ENCODE measurements at regions not wholly inside any gene's neighbourhood (a gene's known extent, or its start where the extent isn't known, plus 50 kb on each side); places are given as distances from the start of the nearest gene placed in this dataset.
"Not testable (repeated sequence)": the region's sequence is repeated elsewhere in the genome, so short reads cannot be mapped to it uniquely, and the experiment has no call there.

- Mint-ChIP-seq H3K27me3 (ENCODE audit: unreplicated experiment) (no peaks in the 10 kb centered on the region), H3K36me3 (ENCODE audit: unreplicated experiment) (no peaks in the 10 kb centered on the region), H3K4me1 (ENCODE audit: unreplicated experiment) (no peaks in the 10 kb centered on the region), H3K27ac (ENCODE audit: unreplicated experiment) (no peak overlapping the region), H3K4me3 (ENCODE audit: unreplicated experiment) (no peak overlapping the region), H3K9me3 (ENCODE audit: unreplicated experiment) (peaks cover 37% of the 10 kb centered on the region)
- DNase-seq (ENCODE audit: extremely low spot score, unreplicated experiment): no peak
- TF ChIP-seq CTCF (IDR thresholded peaks at IDR 0.05): no peak
Observed at GRCh38 chrX:93177930-93178329, 495.4 kb downstream of the NAP1L3 start.

- H3K4me3 Mint-ChIP-seq (ENCODE audit: unreplicated experiment): no peak overlapping the region
- no peaks in the 10 kb centered on the region for H3K36me3 Mint-ChIP-seq (ENCODE audit: unreplicated experiment)
- no peak for DNase-seq (ENCODE audit: extremely low spot score, unreplicated experiment)
- peaks cover 64% of the 10 kb centered on the region for H3K9me3 Mint-ChIP-seq (ENCODE audit: unreplicated experiment)
- TF ChIP-seq CTCF (IDR thresholded peaks at IDR 0.05): no peak
- no peaks in the 10 kb centered on the region for H3K27me3 Mint-ChIP-seq (ENCODE audit: unreplicated experiment)
- no peak overlapping the region for H3K27ac Mint-ChIP-seq (ENCODE audit: unreplicated experiment)
- no peaks in the 10 kb centered on the region for H3K4me1 Mint-ChIP-seq (ENCODE audit: unreplicated experiment)
Observed at GRCh38 chrX:93169771-93170170, 503.6 kb downstream of the NAP1L3 start.

- Mint-ChIP-seq H3K4me3 (ENCODE audit: unreplicated experiment) (no peak overlapping the region), H3K27me3 (ENCODE audit: unreplicated experiment) (no peaks in the 10 kb centered on the region), H3K4me1 (ENCODE audit: unreplicated experiment) (no peaks in the 10 kb centered on the region), H3K36me3 (ENCODE audit: unreplicated experiment) (no peaks in the 10 kb centered on the region), H3K27ac (ENCODE audit: unreplicated experiment) (no peak overlapping the region), H3K9me3 (ENCODE audit: unreplicated experiment) (peaks cover 24% of the 10 kb centered on the region)
- TF ChIP-seq CTCF (IDR thresholded peaks at IDR 0.05): no peak
- no peak for DNase-seq (ENCODE audit: extremely low spot score, unreplicated experiment)
Observed at GRCh38 chrX:93120805-93121204, 552.6 kb downstream of the NAP1L3 start.

- peaks cover 10% of the 10 kb centered on the region for H3K9me3 Mint-ChIP-seq (ENCODE audit: unreplicated experiment)
- H3K27ac Mint-ChIP-seq (ENCODE audit: unreplicated experiment); H3K4me1 Mint-ChIP-seq (ENCODE audit: unreplicated experiment); H3K27me3 Mint-ChIP-seq (ENCODE audit: unreplicated experiment); DNase-seq (ENCODE audit: extremely low spot score, unreplicated experiment); H3K36me3 Mint-ChIP-seq (ENCODE audit: unreplicated experiment); H3K4me3 Mint-ChIP-seq (ENCODE audit: unreplicated experiment): not testable (repeated sequence)
Observed at GRCh38 chrX:93103353-93104067, 569.9 kb downstream of the NAP1L3 start.

GRCh38 chrX:93095535-93095934 is 577.8 kb downstream of the NAP1L3 start:
- not testable (repeated sequence) for H3K27me3 Mint-ChIP-seq (ENCODE audit: unreplicated experiment); H3K27ac Mint-ChIP-seq (ENCODE audit: unreplicated experiment)

GRCh38 chrX:93078906-93079305 is 594.5 kb downstream of the NAP1L3 start:
- H3K27ac Mint-ChIP-seq (ENCODE audit: unreplicated experiment); H3K27me3 Mint-ChIP-seq (ENCODE audit: unreplicated experiment); H3K4me3 Mint-ChIP-seq (ENCODE audit: unreplicated experiment); H3K9me3 Mint-ChIP-seq (ENCODE audit: unreplicated experiment); H3K4me1 Mint-ChIP-seq (ENCODE audit: unreplicated experiment); DNase-seq (ENCODE audit: extremely low spot score, unreplicated experiment); H3K36me3 Mint-ChIP-seq (ENCODE audit: unreplicated experiment): not testable (repeated sequence)

More at GRCh38 chrX:93095535-93095934, 577.8 kb downstream of the NAP1L3 start:
- H3K4me3 Mint-ChIP-seq (ENCODE audit: unreplicated experiment); H3K9me3 Mint-ChIP-seq (ENCODE audit: unreplicated experiment); DNase-seq (ENCODE audit: extremely low spot score, unreplicated experiment); H3K4me1 Mint-ChIP-seq (ENCODE audit: unreplicated experiment); H3K36me3 Mint-ChIP-seq (ENCODE audit: unreplicated experiment): not testable (repeated sequence)

- not testable (repeated sequence) for H3K27ac Mint-ChIP-seq (ENCODE audit: unreplicated experiment); H3K4me1 Mint-ChIP-seq (ENCODE audit: unreplicated experiment); H3K9me3 Mint-ChIP-seq (ENCODE audit: unreplicated experiment); H3K4me3 Mint-ChIP-seq (ENCODE audit: unreplicated experiment); H3K27me3 Mint-ChIP-seq (ENCODE audit: unreplicated experiment); DNase-seq (ENCODE audit: extremely low spot score, unreplicated experiment); H3K36me3 Mint-ChIP-seq (ENCODE audit: unreplicated experiment)
Observed at GRCh38 chrX:93055264-93055663, 618.1 kb downstream of the NAP1L3 start.

- H3K4me3 Mint-ChIP-seq (ENCODE audit: unreplicated experiment); DNase-seq (ENCODE audit: extremely low spot score, unreplicated experiment); H3K27ac Mint-ChIP-seq (ENCODE audit: unreplicated experiment); H3K36me3 Mint-ChIP-seq (ENCODE audit: unreplicated experiment); H3K4me1 Mint-ChIP-seq (ENCODE audit: unreplicated experiment); H3K27me3 Mint-ChIP-seq (ENCODE audit: unreplicated experiment): not testable (repeated sequence)
- H3K9me3 Mint-ChIP-seq (ENCODE audit: unreplicated experiment): peaks cover 24% of the 10 kb centered on the region
Observed at GRCh38 chrX:93019841-93020240, 653.5 kb downstream of the NAP1L3 start.

- not testable (repeated sequence) for H3K27ac Mint-ChIP-seq (ENCODE audit: unreplicated experiment); H3K4me1 Mint-ChIP-seq (ENCODE audit: unreplicated experiment); DNase-seq (ENCODE audit: extremely low spot score, unreplicated experiment); H3K27me3 Mint-ChIP-seq (ENCODE audit: unreplicated experiment); H3K36me3 Mint-ChIP-seq (ENCODE audit: unreplicated experiment); H3K4me3 Mint-ChIP-seq (ENCODE audit: unreplicated experiment); H3K9me3 Mint-ChIP-seq (ENCODE audit: unreplicated experiment)
Observed at GRCh38 chrX:93014481-93015030, 658.8 kb downstream of the NAP1L3 start.

All from osteocyte (in vitro differentiated cells).